Thoracic aorta (tissue), 2 donors: ENCODE measurements at regions not wholly inside any gene's neighbourhood (a gene's known extent, or its start where the extent isn't known, plus 50 kb on each side); places are given as distances from the start of the nearest gene placed in this dataset.

ENCODE experiments used
- ATAC-seq: fragments of 150-250 bp; one replicate; pipeline ENCODE4 v1.8.0; 2017; ENCODE audit warnings: low read depth; ENCODE audit not compliant: insufficient number of reproducible peaks, low FRiP score
- DNase-seq: peaks from one replicate; pipeline ENCODE4 v3.0.0-alpha.2; 2020; ENCODE audit warnings: low spot score
- H3K27ac ChIP-seq, 2 donors: fragments of 200-600 bp; sonication (generic); 1 replicate in 1 of 2; 2 replicates in 1 of 2; pipeline ENCODE4 v1.5.1; 2016; ENCODE audit warnings: mild to moderate bottlenecking in 2 of 2, moderate library complexity in 2 of 2
- H3K27me3 ChIP-seq: fragments of 200-600 bp; sonication (generic); replicated peaks from 2 replicates; pipeline ENCODE4 v1.6.0; 2016; ENCODE audit warnings: mild to moderate bottlenecking; ENCODE audit not compliant: insufficient read depth
- H3K36me3 ChIP-seq: fragments of 200-600 bp; sonication (generic); one replicate; pipeline ENCODE4 v1.5.1; 2016
- H3K4me1 ChIP-seq, 2 donors: fragments of 200-600 bp; sonication (generic); 1 replicate in 1 of 2; 2 replicates in 1 of 2; pipeline versions ENCODE4 v1.5.1 to v1.6.0; 2016; ENCODE audit warnings: low read depth in 2 of 2, mild to moderate bottlenecking in 1 of 2; ENCODE audit not compliant: control insufficient read depth in 1 of 2
- H3K4me3 ChIP-seq: fragments of 200-600 bp; sonication (generic); 2 replicates; pipeline ENCODE4 v1.5.1; 2016; ENCODE audit warnings: mild to moderate bottlenecking
- H3K9me3 ChIP-seq: fragments of 200-600 bp; sonication (generic); 2 replicates; pipeline ENCODE4 v1.5.1; 2016
- CTCF ChIP-seq: fragments of 200-600 bp; sonication (generic); IDR thresholded peaks from one replicate; pipeline ENCODE4 v1.5.1; 2019; ENCODE audit warnings: antibody characterized with exemption

DNA sequence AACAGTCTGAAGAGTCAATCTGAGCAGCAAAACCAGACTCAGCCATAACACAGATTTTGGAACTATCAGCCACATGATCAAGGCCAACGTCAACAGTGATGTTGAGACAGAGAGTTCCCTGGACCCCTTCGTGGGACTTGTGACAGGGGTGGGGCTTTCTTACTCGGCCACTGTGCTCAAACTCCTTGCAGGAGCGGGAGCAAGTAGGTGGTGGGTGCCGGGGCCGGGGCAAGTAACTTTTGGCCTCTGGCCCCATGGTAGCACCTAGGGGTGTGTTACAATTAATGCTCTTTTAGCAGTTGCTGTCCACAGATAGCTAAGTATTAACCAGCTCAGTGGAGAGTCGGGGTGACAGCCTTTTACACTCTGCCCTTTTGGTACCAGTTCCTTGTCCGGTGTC is 384.4 kb downstream of the NUAK1 start:
- no peak overlapping the region for H3K27ac ChIP-seq

GRCh38 chr12:105756961-105757360 is 381.8 kb downstream of the NUAK1 start:
- H3K4me3 ChIP-seq = no peak overlapping the region
- no peak overlapping the region for H3K27ac ChIP-seq
- peaks cover 0 to 27% of the 10 kb centered on the region in 2 donors for H3K4me1 ChIP-seq
- TF ChIP-seq CTCF = no peak
- H3K9me3 ChIP-seq = no peaks in the 10 kb centered on the region
- H3K36me3 ChIP-seq = no peaks in the 10 kb centered on the region
- ATAC-seq = no peak
- no peaks in the 10 kb centered on the region for H3K27me3 ChIP-seq
- no peak for DNase-seq

More for the DNA sequence above, 384.4 kb downstream of the NUAK1 start:
- no peak for DNase-seq
- ATAC-seq = no peak
- Histone ChIP-seq H3K4me3 (no peak overlapping the region), H3K4me1 (peaks cover 3 to 33% of the 10 kb centered on the region in 2 donors), H3K27me3 (no peaks in the 10 kb centered on the region), H3K36me3 (no peaks in the 10 kb centered on the region), H3K9me3 (no peaks in the 10 kb centered on the region)
- TF ChIP-seq CTCF = no peak

GRCh38 chr12:105759149-105759548 is 379.6 kb downstream of the NUAK1 start:
- no peak overlapping the region for H3K4me3 ChIP-seq
- peaks cover 0 to 14% of the 10 kb centered on the region in 2 donors for H3K4me1 ChIP-seq
- no peak for TF ChIP-seq CTCF
- ATAC-seq = no peak
- DNase-seq = no peak
- no peaks in the 10 kb centered on the region for H3K27me3 ChIP-seq
- H3K36me3 ChIP-seq = no peaks in the 10 kb centered on the region
- H3K27ac ChIP-seq = no peak overlapping the region
- no peaks in the 10 kb centered on the region for H3K9me3 ChIP-seq

- no peak for TF ChIP-seq CTCF
- Histone ChIP-seq H3K4me3 (no peak overlapping the region), H3K27me3 (no peaks in the 10 kb centered on the region), H3K27ac (no peak overlapping the region), H3K9me3 (no peaks in the 10 kb centered on the region), H3K36me3 (no peaks in the 10 kb centered on the region), H3K4me1 (peaks cover 0 to 10% of the 10 kb centered on the region in 2 donors)
- ATAC-seq (no peak), DNase-seq (no peak)
Observed at GRCh38 chr12:105761075-105761474, 377.7 kb downstream of the NUAK1 start.

DNA sequence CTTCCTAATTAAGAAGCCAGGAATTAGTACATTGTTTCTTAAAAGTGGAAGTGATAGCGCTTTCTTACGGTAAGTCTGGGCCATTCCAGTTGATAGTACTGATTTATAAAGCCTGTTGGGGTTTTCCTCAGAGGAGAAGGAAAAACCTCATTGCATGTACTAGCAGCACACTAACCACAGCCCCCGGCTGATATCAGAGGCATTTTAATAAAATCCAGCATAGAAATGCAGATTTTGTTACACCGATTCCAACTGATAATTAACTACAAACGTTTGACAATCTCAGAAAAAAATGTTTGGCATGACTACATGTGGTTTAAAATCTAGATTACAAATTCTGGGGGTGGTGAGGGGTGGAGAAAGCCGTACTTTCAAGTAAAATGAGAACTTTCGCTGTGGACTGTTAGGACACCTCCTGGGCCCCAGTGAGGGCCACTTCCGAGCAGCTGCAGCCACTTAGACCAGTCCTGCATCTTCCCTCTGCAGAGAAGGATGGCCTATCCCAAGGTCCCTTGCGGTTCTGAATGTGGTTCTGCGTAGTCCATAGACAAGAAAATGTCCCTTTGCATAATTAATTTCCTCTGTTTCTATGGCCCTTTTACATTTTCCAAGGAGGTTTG is 374.4 kb downstream of the NUAK1 start:
- ATAC-seq = no peak
- Histone ChIP-seq H3K4me3 (no peak overlapping the region), H3K27ac (no peak overlapping the region)

More for the DNA sequence above, 374.4 kb downstream of the NUAK1 start:
- TF ChIP-seq CTCF = no peak
- Histone ChIP-seq H3K27me3 (no peaks in the 10 kb centered on the region), H3K4me1 (peaks cover 0 to 10% of the 10 kb centered on the region in 2 donors), H3K9me3 (no peaks in the 10 kb centered on the region), H3K36me3 (no peaks in the 10 kb centered on the region)
- no peak for DNase-seq
